Neural cell (in vitro differentiated cells): ENCODE measurements at regions not wholly inside any gene's neighbourhood (a gene's known extent, or its start where the extent isn't known, plus 50 kb on each side); places are given as distances from the start of the nearest gene placed in this dataset.

Source experiments
- POLR2AphosphoS5 ChIP-seq: IDR thresholded peaks from 2 replicates; pipeline ENCODE4 v1.6.1; 2012
- TF ChIP-seq, protein P1 (sequence below): fragments of 450-650 bp; IDR thresholded peaks from 2 replicates; pipeline ENCODE4 v1.5.1; 2014; ENCODE audit warnings: antibody characterized with exemption, mild to moderate bottlenecking, moderate library complexity; ENCODE audit not compliant: poor library complexity, severe bottlenecking

DNA sequence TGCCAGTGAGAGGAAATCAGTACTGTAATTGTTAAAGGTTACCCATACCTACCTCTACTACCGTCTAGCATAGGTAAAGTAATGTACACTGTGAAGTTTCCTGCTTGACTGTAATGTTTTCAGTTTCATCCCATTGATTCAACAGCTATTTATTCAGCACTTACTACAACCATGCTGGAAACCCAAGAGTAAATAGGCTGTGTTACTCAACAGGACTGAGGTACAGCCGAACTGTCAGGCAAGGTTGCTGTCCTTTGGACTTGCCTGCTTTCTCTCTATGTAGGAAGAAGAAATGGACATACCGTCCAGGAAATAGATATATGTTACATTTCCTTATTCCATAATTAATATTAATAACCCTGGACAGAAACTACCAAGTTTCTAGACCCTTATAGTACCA, 265.5 kb downstream of the NR2F2 start:
- TF ChIP-seq, protein P1, sequence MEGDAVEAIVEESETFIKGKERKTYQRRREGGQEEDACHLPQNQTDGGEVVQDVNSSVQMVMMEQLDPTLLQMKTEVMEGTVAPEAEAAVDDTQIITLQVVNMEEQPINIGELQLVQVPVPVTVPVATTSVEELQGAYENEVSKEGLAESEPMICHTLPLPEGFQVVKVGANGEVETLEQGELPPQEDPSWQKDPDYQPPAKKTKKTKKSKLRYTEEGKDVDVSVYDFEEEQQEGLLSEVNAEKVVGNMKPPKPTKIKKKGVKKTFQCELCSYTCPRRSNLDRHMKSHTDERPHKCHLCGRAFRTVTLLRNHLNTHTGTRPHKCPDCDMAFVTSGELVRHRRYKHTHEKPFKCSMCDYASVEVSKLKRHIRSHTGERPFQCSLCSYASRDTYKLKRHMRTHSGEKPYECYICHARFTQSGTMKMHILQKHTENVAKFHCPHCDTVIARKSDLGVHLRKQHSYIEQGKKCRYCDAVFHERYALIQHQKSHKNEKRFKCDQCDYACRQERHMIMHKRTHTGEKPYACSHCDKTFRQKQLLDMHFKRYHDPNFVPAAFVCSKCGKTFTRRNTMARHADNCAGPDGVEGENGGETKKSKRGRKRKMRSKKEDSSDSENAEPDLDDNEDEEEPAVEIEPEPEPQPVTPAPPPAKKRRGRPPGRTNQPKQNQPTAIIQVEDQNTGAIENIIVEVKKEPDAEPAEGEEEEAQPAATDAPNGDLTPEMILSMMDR, result no peak
- no peak for TF ChIP-seq POLR2AphosphoS5
